Testis (tissue), 2 donors: ENCODE measurements at regions not wholly inside any gene's neighbourhood (a gene's known extent, or its start where the extent isn't known, plus 50 kb on each side); places are given as distances from the start of the nearest gene placed in this dataset.

ENCODE experiments used
- CTCF ChIP-seq, 3 experiments: fragments of 450-650 bp in 2 of 3; fragments of 200-600 bp in 1 of 3; sonication (generic) in 1 of 3; IDR thresholded peaks; one replicate each; pipeline ENCODE4 v1.5.1; 2016 to 2019; ENCODE audit warnings: antibody characterized with exemption in 3 of 3, mild to moderate bottlenecking in 2 of 3, moderate library complexity in 1 of 3
- POLR2A ChIP-seq: fragments of 450-650 bp; IDR thresholded peaks from one replicate; pipeline ENCODE4 v1.6.1; 2017; ENCODE audit warnings: antibody characterized with exemption, mild to moderate bottlenecking, moderate library complexity

GRCh38 chr13:90680826-90681225 lies 666.7 kb upstream of the MIR17HG start:
- TF ChIP-seq CTCF (IDR thresholded peaks at IDR 0.05) (no peak), POLR2A (no peak)
